ENCODE measurements at regions not wholly inside any gene's neighbourhood (a gene's known extent, or its start where the extent isn't known, plus 50 kb on each side); places are given as distances from the start of the nearest gene placed in this dataset.

- TF ChIP-seq, protein P1, sequence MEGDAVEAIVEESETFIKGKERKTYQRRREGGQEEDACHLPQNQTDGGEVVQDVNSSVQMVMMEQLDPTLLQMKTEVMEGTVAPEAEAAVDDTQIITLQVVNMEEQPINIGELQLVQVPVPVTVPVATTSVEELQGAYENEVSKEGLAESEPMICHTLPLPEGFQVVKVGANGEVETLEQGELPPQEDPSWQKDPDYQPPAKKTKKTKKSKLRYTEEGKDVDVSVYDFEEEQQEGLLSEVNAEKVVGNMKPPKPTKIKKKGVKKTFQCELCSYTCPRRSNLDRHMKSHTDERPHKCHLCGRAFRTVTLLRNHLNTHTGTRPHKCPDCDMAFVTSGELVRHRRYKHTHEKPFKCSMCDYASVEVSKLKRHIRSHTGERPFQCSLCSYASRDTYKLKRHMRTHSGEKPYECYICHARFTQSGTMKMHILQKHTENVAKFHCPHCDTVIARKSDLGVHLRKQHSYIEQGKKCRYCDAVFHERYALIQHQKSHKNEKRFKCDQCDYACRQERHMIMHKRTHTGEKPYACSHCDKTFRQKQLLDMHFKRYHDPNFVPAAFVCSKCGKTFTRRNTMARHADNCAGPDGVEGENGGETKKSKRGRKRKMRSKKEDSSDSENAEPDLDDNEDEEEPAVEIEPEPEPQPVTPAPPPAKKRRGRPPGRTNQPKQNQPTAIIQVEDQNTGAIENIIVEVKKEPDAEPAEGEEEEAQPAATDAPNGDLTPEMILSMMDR (IDR thresholded peaks at IDR 0.05), result no peak
- TF ChIP-seq POLR2A (IDR thresholded peaks at IDR 0.05), result no peak
- TF ChIP-seq POLR2AphosphoS5 (IDR thresholded peaks at IDR 0.05), result no peak
- TF ChIP-seq EP300 (IDR thresholded peaks at IDR 0.05), result no peak
These were observed 391.7 kb upstream of the CYRIA start for GRCh38 chr2:17057109-17058017.

Measured in stomach (tissue), 4 donors.